ENCODE measurements at regions not wholly inside any gene's neighbourhood (a gene's known extent, or its start where the extent isn't known, plus 50 kb on each side); places are given as distances from the start of the nearest gene placed in this dataset.

DNA sequence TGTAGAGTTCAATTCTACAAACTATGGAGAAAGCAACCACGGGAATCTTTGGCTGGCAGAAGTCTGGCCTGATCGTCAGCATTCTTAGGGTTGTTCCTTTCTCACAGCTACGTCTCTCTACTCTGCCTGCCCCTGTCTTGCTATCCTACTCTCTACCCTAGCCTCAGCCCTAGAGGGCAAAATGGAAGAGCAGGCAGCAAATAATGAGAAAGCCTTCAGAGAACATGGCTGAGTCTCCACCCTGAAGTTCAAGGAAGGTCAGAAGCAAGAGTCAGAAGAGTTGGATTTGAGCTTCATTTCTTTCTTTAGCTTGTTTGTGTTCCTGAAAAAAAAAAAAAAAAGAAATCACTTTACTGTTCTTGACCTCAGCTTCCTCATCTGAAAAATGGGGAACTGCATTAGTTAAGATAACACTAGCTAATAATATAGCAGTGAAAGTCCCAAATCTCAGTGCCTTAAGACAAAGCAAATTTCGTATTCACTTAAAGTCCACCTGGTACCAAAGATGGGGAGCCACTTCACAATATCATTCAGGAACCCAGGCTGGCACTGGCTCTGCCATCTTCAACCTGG lies 50.2 kb upstream of the CCND2 start:
- no peaks in the 10 kb centered on the region for H3K36me3 ChIP-seq (replicated peaks in 1 of 2; ENCODE audit: control insufficient read depth in 1 of 2, insufficient read depth in 2 of 2, low read length in 2 of 2)
- H3K4me3 ChIP-seq (replicated peaks in 1 of 3; ENCODE audit: low read depth in 2 of 3, low read length in 3 of 3): peak overlapping the region in 1 of 3 experiments; percentile 50
- Mint-ChIP-seq H3K27ac (peak overlapping the region; percentile 93 to 98 (median 96)), H3K27me3 (ENCODE audit: low read depth in 3 of 3) (peaks cover 4 to 9% (median 4%) of the 10 kb centered on the region in 3 donors), H3K4me1 (peaks cover 63% of the 10 kb centered on the region), H3K4me3 (peak overlapping the region; percentile 27 to 78), H3K36me3 (no peaks in the 10 kb centered on the region), H3K9me3 (no peaks in the 10 kb centered on the region)
- WGBS (ENCODE audit: insufficient coverage): no CpG with 5 or more reads among the region's 4 CpGs
- H2AFZ ChIP-seq (ENCODE audit: insufficient read depth, low read depth, low read length, poor library complexity, severe bottlenecking): peak overlapping the region; percentile 71
- peak; percentile 57 to 70 (median 67) for DNase-seq
- H3K9me3 ChIP-seq (replicated peaks in 1 of 2; ENCODE audit: control insufficient read depth in 1 of 2, insufficient read depth in 1 of 2, low read length in 2 of 2): no peaks in the 10 kb centered on the region
- intact Hi-C loops (cut with micrococcal nuclease): loop anchor here in 1 of 2 donors (5.0 kb wide), 1 partner anchor 71 kb away; no protein-coding TSS in a partner anchor
- H3K9ac ChIP-seq (ENCODE audit: insufficient read depth, low read length, poor library complexity, severe bottlenecking): peak overlapping the region; percentile 51
- TF ChIP-seq, protein P1, sequence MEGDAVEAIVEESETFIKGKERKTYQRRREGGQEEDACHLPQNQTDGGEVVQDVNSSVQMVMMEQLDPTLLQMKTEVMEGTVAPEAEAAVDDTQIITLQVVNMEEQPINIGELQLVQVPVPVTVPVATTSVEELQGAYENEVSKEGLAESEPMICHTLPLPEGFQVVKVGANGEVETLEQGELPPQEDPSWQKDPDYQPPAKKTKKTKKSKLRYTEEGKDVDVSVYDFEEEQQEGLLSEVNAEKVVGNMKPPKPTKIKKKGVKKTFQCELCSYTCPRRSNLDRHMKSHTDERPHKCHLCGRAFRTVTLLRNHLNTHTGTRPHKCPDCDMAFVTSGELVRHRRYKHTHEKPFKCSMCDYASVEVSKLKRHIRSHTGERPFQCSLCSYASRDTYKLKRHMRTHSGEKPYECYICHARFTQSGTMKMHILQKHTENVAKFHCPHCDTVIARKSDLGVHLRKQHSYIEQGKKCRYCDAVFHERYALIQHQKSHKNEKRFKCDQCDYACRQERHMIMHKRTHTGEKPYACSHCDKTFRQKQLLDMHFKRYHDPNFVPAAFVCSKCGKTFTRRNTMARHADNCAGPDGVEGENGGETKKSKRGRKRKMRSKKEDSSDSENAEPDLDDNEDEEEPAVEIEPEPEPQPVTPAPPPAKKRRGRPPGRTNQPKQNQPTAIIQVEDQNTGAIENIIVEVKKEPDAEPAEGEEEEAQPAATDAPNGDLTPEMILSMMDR (IDR thresholded peaks at IDR 0.05): no peak
- no peaks in the 10 kb centered on the region for H3K27me3 ChIP-seq (ENCODE audit: control insufficient read depth in 2 of 2, insufficient read depth in 2 of 2, low read length in 2 of 2)
- peaks cover 44 to 58% of the 10 kb centered on the region in 2 donors for H3K4me1 ChIP-seq (ENCODE audit: control insufficient read depth in 1 of 2, insufficient read depth in 2 of 2, low read length in 2 of 2)
- no peaks in the 10 kb centered on the region for H3K79me2 ChIP-seq (ENCODE audit: insufficient read depth, low read length)
- H4K20me1 ChIP-seq (ENCODE audit: insufficient read depth, low read length): no peaks in the 10 kb centered on the region
- peak overlapping the region; percentile 50 to 84 for H3K27ac ChIP-seq (ENCODE audit: low read depth in 1 of 2, low read length in 2 of 2)
- peak overlapping the region; percentile 65 for H3K4me2 ChIP-seq (replicated peaks; ENCODE audit: extremely low read depth, low read length, poor library complexity, severe bottlenecking)

DNA sequence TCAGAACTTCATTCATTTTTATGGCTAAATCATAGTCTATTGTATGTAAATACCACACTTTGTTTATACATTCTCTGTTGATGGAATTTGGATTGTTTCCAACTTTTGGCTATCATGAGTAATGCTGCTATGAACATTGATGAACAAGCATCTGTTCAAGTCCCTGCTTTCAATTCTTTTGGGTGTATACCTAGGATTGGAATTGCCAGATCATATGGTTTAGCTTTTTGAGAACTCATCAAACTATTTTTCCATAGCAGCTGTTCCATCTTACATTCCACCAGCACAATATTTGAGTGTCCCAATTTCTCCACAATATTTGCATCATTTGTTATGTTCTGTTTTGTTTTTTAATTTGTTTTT lies 52.3 kb upstream of the CCND2 start:
- Histone ChIP-seq H3K27ac (ENCODE audit: low read depth in 1 of 2, low read length in 2 of 2) (no peak overlapping the region), H3K4me3 (replicated peaks in 1 of 3; ENCODE audit: low read depth in 2 of 3, low read length in 3 of 3) (no peak overlapping the region), H3K4me2 (replicated peaks; ENCODE audit: extremely low read depth, low read length, poor library complexity, severe bottlenecking) (no peak overlapping the region), H3K79me2 (ENCODE audit: insufficient read depth, low read length) (no peaks in the 10 kb centered on the region), H3K9me3 (replicated peaks in 1 of 2; ENCODE audit: control insufficient read depth in 1 of 2, insufficient read depth in 1 of 2, low read length in 2 of 2) (no peaks in the 10 kb centered on the region), H3K9ac (ENCODE audit: insufficient read depth, low read length, poor library complexity, severe bottlenecking) (no peak overlapping the region), H3K27me3 (ENCODE audit: control insufficient read depth in 2 of 2, insufficient read depth in 2 of 2, low read length in 2 of 2) (no peaks in the 10 kb centered on the region), H3K4me1 (ENCODE audit: control insufficient read depth in 1 of 2, insufficient read depth in 2 of 2, low read length in 2 of 2) (peaks cover 53 to 65% of the 10 kb centered on the region in 2 donors), H4K20me1 (ENCODE audit: insufficient read depth, low read length) (no peaks in the 10 kb centered on the region), H2AFZ (ENCODE audit: insufficient read depth, low read depth, low read length, poor library complexity, severe bottlenecking) (no peak overlapping the region), H3K36me3 (replicated peaks in 1 of 2; ENCODE audit: control insufficient read depth in 1 of 2, insufficient read depth in 2 of 2, low read length in 2 of 2) (no peaks in the 10 kb centered on the region)
- H3K4me3 Mint-ChIP-seq: no peak overlapping the region
- H3K4me1 Mint-ChIP-seq: peaks cover 70% of the 10 kb centered on the region
- H3K9me3 Mint-ChIP-seq: no peaks in the 10 kb centered on the region
- DNase-seq: no peak
- H3K36me3 Mint-ChIP-seq: no peaks in the 10 kb centered on the region
- H3K27me3 Mint-ChIP-seq (ENCODE audit: low read depth in 3 of 3): peaks cover 0 to 2% (median 0%) of the 10 kb centered on the region in 3 donors
- intact Hi-C loops (cut with micrococcal nuclease): loop anchor here in 1 of 2 donors (5.0 kb wide), 1 partner anchor 69 kb away; no protein-coding TSS in a partner anchor
- H3K27ac Mint-ChIP-seq: peak overlapping the region in 1 of 7 donors; percentile 62
- TF ChIP-seq, protein P1 (IDR thresholded peaks at IDR 0.05): no peak
